ENCODE measurements at regions not wholly inside any gene's neighbourhood (a gene's known extent, or its start where the extent isn't known, plus 50 kb on each side); places are given as distances from the start of the nearest gene placed in this dataset.

DNA sequence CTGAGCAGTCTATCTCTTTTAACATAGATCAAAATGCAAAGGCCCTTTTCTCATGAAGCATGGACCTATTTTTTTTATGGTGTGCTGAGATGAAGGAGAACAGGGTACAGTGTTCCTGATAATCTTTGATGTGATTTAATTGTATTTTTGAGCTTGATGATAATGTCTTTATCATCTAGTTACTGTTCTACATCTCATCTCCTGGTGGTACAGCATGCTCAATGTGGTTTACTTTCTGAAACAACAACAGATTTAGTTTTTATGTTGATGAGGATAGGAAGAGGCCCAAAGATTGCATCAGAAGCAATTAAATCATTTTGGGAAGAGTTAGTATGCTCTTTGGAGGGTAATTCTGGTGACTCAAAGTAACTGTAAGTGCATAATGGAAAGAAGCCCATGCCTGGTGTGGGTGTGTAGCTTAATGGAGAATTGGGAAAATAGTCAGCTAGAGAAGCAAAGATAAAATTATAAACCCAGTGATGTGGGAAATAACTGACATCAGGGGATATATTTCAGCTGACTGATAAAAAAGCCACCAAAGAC lies 123.0 kb upstream of the KCNN2 start:
- Histone ChIP-seq H3K4me1 (ENCODE audit: insufficient read depth) (no peaks in the 10 kb centered on the region), H3K36me3 (no peaks in the 10 kb centered on the region), H3K27ac (no peak overlapping the region), H3K27me3 (no peaks in the 10 kb centered on the region), H3K9me3 (no peaks in the 10 kb centered on the region), H3K4me3 (no peak overlapping the region)
- no peak for TF ChIP-seq POLR2A (IDR thresholded peaks at IDR 0.05)
- TF ChIP-seq, protein P1, sequence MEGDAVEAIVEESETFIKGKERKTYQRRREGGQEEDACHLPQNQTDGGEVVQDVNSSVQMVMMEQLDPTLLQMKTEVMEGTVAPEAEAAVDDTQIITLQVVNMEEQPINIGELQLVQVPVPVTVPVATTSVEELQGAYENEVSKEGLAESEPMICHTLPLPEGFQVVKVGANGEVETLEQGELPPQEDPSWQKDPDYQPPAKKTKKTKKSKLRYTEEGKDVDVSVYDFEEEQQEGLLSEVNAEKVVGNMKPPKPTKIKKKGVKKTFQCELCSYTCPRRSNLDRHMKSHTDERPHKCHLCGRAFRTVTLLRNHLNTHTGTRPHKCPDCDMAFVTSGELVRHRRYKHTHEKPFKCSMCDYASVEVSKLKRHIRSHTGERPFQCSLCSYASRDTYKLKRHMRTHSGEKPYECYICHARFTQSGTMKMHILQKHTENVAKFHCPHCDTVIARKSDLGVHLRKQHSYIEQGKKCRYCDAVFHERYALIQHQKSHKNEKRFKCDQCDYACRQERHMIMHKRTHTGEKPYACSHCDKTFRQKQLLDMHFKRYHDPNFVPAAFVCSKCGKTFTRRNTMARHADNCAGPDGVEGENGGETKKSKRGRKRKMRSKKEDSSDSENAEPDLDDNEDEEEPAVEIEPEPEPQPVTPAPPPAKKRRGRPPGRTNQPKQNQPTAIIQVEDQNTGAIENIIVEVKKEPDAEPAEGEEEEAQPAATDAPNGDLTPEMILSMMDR (IDR thresholded peaks at IDR 0.05), result no peak
- no peak for TF ChIP-seq EP300 (IDR thresholded peaks at IDR 0.05)
- no peak for DNase-seq
- intact Hi-C loops (cut with DNase I), result no loop called here

DNA sequence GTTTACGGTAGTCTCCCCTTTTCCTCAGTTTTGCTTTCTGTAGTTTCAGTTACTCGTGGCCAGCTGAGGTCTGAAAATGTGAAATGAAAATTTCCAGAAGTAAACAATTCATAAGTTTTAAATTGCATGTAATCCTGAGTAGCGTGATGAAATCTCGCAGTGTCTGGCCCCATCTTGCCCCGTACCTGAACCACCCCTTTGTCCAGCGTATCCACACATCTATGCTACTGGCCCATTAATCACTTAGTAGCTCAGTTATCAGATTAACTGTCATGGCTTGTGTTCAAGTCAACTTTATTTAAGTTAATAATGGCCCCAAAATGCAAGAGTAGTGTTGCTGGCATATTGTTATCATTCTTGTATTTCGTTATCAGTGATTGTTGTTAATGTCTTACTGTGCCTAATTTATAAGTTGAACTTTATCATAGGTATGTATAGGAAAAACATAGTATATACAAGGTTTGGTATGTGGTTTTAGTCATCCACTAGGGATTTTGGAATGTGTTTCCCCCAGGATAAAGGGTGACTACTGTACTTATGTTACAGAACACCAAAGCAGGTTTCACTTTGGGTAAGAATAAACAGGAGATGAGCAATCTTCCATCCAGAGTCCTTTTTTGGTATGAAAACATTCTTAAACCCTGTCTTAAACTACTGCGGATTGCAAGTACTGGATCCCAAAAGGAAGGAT lies 118.4 kb upstream of the KCNN2 start:
- Histone ChIP-seq H3K4me1 (ENCODE audit: insufficient read depth) (no peaks in the 10 kb centered on the region), H3K27ac (no peak overlapping the region), H3K4me3 (no peak overlapping the region), H3K9me3 (no peaks in the 10 kb centered on the region), H3K27me3 (no peaks in the 10 kb centered on the region), H3K36me3 (no peaks in the 10 kb centered on the region)
- DNase-seq, result no peak
- intact Hi-C loops (cut with DNase I), result no loop called here
- WGBS, 3 donors, result 79 to 80% (median 80%) methylated on average over 8 of the region's 8 CpGs
- TF ChIP-seq, protein P1 (IDR thresholded peaks at IDR 0.05), result no peak
- TF ChIP-seq EP300 (IDR thresholded peaks at IDR 0.05) (no peak), POLR2A (IDR thresholded peaks at IDR 0.05) (no peak)

DNA sequence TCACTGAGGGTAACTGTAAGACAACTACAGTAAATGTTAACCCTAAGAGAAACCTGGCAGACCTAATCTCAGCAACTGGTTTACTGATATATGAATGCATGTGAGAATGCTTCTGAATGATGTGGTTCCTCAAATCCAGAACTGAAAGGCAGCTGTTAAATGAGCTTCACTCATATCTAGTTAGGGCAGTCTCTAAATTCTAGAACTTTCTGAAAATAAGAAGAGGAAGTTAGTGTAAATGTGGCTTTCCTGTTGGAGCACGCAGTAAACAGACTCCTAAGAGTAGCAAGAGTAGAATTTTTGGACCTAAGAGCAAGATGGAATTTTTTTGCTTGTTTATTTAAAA lies 117.9 kb upstream of the KCNN2 start:
- H3K27me3 ChIP-seq, result no peaks in the 10 kb centered on the region
- no peak overlapping the region for H3K4me3 ChIP-seq
- intact Hi-C loops (cut with DNase I), result no loop called here
- H3K27ac ChIP-seq, result no peak overlapping the region
- H3K36me3 ChIP-seq, result no peaks in the 10 kb centered on the region
- TF ChIP-seq POLR2A (IDR thresholded peaks at IDR 0.05), result no peak
- no peak for TF ChIP-seq EP300 (IDR thresholded peaks at IDR 0.05)
- TF ChIP-seq, protein P1 (IDR thresholded peaks at IDR 0.05), result no peak
- no peak for DNase-seq
- H3K9me3 ChIP-seq, result no peaks in the 10 kb centered on the region
- no peaks in the 10 kb centered on the region for H3K4me1 ChIP-seq (ENCODE audit: insufficient read depth)
- 84 to 91% (median 90%) methylated on average over 1 of the region's 1 CpG for WGBS, 3 donors

DNA sequence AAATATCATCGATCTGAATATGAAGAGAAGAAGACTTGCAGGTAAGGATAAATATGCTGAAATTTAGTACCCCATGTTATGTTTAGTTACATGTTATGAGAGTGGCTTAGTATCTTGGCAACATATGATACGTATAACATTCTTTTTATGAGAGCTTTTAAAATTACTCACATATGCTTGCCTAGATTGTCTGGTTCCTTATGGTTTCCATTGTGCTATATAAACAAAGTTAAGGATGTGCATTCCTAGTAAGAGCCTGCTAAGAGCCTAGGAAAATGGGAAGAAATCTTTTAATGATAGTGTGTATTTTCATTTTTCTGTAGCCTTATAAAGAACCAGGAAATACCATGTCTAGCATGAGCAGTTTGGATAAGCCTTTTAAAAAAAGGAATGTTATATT lies 112.0 kb upstream of the KCNN2 start:
- WGBS, 3 donors, result 11 to 44% (median 11%) methylated on average over 2 of the region's 2 CpGs
- Histone ChIP-seq H3K9me3 (no peaks in the 10 kb centered on the region), H3K4me1 (ENCODE audit: insufficient read depth) (no peaks in the 10 kb centered on the region), H3K36me3 (no peaks in the 10 kb centered on the region), H3K27ac (no peak overlapping the region), H3K4me3 (no peak overlapping the region), H3K27me3 (no peaks in the 10 kb centered on the region)
- TF ChIP-seq POLR2A (IDR thresholded peaks at IDR 0.05) (no peak), EP300 (IDR thresholded peaks at IDR 0.05) (no peak)
- TF ChIP-seq, protein P1 (IDR thresholded peaks at IDR 0.05), result no peak
- intact Hi-C loops (cut with DNase I), result no loop called here
- no peak for DNase-seq

All from ovary (tissue), 7 donors.